Sigmoid colon (tissue), 4 donors: ENCODE measurements at regions not wholly inside any gene's neighbourhood (a gene's known extent, or its start where the extent isn't known, plus 50 kb on each side); places are given as distances from the start of the nearest gene placed in this dataset.

Experiments used
- POLR2A ChIP-seq, 2 donors: fragments of 450-650 bp; IDR thresholded peaks; one replicate each; pipeline ENCODE4 v1.6.1; 2016; ENCODE audit warnings: antibody characterized with exemption in 2 of 2, mild to moderate bottlenecking in 2 of 2, moderate library complexity in 2 of 2
- POLR2AphosphoS5 ChIP-seq, 4 donors: sonication (generic); formaldehyde crosslinking; IDR thresholded peaks; one replicate each; pipeline ENCODE4 v1.6.1; 2017; ENCODE audit warnings: antibody characterized with exemption in 4 of 4
- TF ChIP-seq, protein P1 (sequence below), 4 experiments: fragments of 450-650 bp in 3 of 4; fragments of 200-600 bp in 1 of 4; IDR thresholded peaks; one replicate each; pipeline ENCODE4 v1.5.1; 2016 to 2019; ENCODE audit warnings: antibody characterized with exemption in 4 of 4, mild to moderate bottlenecking in 3 of 4, moderate library complexity in 2 of 4

DNA sequence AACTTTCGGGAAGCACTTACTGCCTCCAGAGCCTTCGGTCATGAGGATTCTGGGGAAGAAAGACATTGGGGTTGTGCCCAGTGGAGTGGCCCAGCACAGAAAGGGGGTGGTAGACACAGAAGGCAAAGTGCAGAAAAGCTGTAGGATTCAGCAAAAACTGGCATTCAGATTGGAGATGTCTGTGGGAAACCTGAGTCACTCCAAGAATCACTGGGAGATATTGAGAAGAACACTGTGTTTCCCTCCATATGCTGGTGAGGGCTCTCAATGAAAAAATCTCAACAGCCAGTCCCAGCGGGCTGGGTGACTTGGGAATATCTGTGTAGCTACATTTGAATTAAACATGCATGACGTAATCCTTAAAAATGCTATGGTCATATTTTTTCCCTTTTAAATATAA is 61.2 kb upstream of the RCN1 start:
- TF ChIP-seq, protein P1, sequence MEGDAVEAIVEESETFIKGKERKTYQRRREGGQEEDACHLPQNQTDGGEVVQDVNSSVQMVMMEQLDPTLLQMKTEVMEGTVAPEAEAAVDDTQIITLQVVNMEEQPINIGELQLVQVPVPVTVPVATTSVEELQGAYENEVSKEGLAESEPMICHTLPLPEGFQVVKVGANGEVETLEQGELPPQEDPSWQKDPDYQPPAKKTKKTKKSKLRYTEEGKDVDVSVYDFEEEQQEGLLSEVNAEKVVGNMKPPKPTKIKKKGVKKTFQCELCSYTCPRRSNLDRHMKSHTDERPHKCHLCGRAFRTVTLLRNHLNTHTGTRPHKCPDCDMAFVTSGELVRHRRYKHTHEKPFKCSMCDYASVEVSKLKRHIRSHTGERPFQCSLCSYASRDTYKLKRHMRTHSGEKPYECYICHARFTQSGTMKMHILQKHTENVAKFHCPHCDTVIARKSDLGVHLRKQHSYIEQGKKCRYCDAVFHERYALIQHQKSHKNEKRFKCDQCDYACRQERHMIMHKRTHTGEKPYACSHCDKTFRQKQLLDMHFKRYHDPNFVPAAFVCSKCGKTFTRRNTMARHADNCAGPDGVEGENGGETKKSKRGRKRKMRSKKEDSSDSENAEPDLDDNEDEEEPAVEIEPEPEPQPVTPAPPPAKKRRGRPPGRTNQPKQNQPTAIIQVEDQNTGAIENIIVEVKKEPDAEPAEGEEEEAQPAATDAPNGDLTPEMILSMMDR (IDR thresholded peaks at IDR 0.05) = no peak
- no peak for TF ChIP-seq POLR2A (IDR thresholded peaks at IDR 0.05)
- TF ChIP-seq POLR2AphosphoS5 (IDR thresholded peaks at IDR 0.05) = no peak
